ENCODE measurements at regions not wholly inside any gene's neighbourhood (a gene's known extent, or its start where the extent isn't known, plus 50 kb on each side); places are given as distances from the start of the nearest gene placed in this dataset.

- DNase-seq (ENCODE audit: low spot score) (no peak), ATAC-seq (ENCODE audit: low FRiP score) (peak; percentile 67)
- TF ChIP-seq CTCF (IDR thresholded peaks at IDR 0.05), result no peak
These were observed 183.7 kb upstream of the JAG1 start for GRCh38 chr20:10857352-10858070.

- no peak for DNase-seq (ENCODE audit: low spot score)
- TF ChIP-seq CTCF (IDR thresholded peaks at IDR 0.05), result no peak
- no peak for ATAC-seq (ENCODE audit: low FRiP score)
These were observed 187.3 kb upstream of the JAG1 start for GRCh38 chr20:10861090-10861489.

- no peak for TF ChIP-seq CTCF (IDR thresholded peaks at IDR 0.05)
- DNase-seq (ENCODE audit: low spot score), result no peak
- ATAC-seq (ENCODE audit: low FRiP score), result no peak
These were observed 187.8 kb upstream of the JAG1 start for GRCh38 chr20:10861619-10862018.

- no peak for DNase-seq (ENCODE audit: low spot score)
- peak; percentile 69 for ATAC-seq (ENCODE audit: low FRiP score)
- TF ChIP-seq CTCF (IDR thresholded peaks at IDR 0.05), result no peak
These were observed 189.7 kb upstream of the JAG1 start for GRCh38 chr20:10863337-10864060.

- DNase-seq (ENCODE audit: low spot score), result no peak
- TF ChIP-seq CTCF (IDR thresholded peaks at IDR 0.05), result no peak
- peak; percentile 33 for ATAC-seq (ENCODE audit: low FRiP score)
These were observed 190.4 kb upstream of the JAG1 start for GRCh38 chr20:10864076-10864672.

- no peak for DNase-seq (ENCODE audit: low spot score)
- ATAC-seq (ENCODE audit: low FRiP score), result no peak
- TF ChIP-seq CTCF (IDR thresholded peaks at IDR 0.05), result no peak
These were observed 194.5 kb upstream of the JAG1 start for GRCh38 chr20:10868299-10868698.

Data from omental fat pad (tissue), 3 donors.